ENCODE measurements at regions not wholly inside any gene's neighbourhood (a gene's known extent, or its start where the extent isn't known, plus 50 kb on each side); places are given as distances from the start of the nearest gene placed in this dataset.

DNA sequence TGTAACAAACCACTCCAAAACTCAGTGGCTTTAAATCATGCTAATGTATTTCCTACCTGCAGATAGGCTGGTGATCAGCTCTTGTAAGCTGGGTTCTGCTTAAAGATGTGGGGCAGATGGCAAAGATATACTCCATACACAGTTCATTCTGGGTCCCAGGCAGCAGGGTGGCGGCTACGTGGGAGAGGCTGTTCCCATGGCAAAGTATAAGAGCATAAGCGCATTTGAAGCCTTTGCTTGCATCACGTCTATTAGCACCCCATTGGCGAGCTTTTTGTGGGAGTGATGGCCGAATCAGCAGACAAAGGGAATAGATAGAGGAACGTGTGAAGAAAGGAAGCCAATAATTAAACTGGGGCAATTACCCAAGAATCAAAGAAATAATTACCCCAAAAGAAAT, 523.1 kb downstream of the SPATA31D1 start:
- FAIRE-seq: no peak
- no peak for DNase-seq (ENCODE audit: insufficient read length, low spot score)
- TF ChIP-seq POLR2A (IDR thresholded peaks at IDR 0.05; ENCODE audit: low read depth, low read length) (no peak), SPI1 (IDR thresholded peaks at IDR 0.05; ENCODE audit: low read depth, low read length) (no peak), POLR2AphosphoS5 (IDR thresholded peaks at IDR 0.05; ENCODE audit: low read depth, low read length) (no peak), PAX5 (IDR thresholded peaks at IDR 0.05; ENCODE audit: insufficient read depth, low read length, severe bottlenecking) (no peak), TAF1 (IDR thresholded peaks at IDR 0.05; ENCODE audit: low read depth, low read length) (no peak), POU2F2 (IDR thresholded peaks at IDR 0.05; ENCODE audit: low read depth, low read length) (no peak)

DNA sequence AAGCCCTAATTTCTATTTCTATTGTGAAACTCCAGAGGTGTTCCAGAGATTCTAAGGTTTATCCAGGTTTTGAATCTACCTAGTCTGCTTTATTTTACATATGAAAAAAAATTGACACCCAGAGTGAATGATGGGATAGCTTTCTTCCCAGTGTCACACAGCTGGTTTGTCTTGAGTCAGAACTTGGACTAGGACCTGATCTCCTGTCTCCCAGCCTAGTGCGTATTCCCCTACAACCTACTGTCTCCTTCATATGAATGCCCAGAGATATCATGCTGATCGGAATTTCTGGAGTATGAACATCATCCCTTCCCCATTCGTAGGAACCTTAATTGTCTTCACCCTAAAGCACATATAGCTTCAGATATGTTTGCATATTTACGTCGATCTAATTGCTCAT, 524.2 kb downstream of the SPATA31D1 start:
- no peak for FAIRE-seq
- no peak for DNase-seq (ENCODE audit: insufficient read length, low spot score)
- no peak for TF ChIP-seq POU2F2 (IDR thresholded peaks at IDR 0.05; ENCODE audit: low read depth, low read length)

DNA sequence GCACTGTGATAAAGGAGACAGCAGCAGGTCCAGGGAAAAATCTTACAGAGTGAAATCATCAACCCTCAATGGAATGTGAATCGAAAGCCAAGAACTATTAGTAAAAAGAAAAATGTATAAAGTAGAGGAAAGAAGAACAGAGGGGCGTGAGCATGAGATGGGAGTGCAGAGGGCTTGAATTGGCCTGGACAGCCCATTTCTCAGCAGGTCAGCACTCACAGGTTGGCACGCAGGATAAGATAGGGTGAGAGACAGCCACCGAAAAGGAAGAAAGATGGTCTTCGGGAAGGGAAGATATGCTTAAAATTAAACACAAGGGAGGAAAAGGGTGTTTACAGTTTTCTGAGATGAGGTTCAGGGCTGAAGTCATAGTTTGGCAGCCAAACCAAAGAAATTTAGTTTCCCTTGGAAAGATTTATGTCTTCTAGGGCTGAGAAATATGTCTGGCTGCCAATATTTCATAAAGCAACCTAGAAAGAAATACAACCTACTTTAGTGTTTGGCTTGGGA, 524.7 kb downstream of the SPATA31D1 start:
- DNase-seq (ENCODE audit: insufficient read length, low spot score) (no peak), FAIRE-seq (no peak)
- TF ChIP-seq TAF1 (IDR thresholded peaks at IDR 0.05; ENCODE audit: low read depth, low read length) (no peak), PAX5 (IDR thresholded peaks at IDR 0.05; ENCODE audit: insufficient read depth, low read length, severe bottlenecking) (no peak), POU2F2 (IDR thresholded peaks at IDR 0.05; ENCODE audit: low read depth, low read length) (no peak), SPI1 (IDR thresholded peaks at IDR 0.05; ENCODE audit: low read depth, low read length) (no peak), POLR2A (IDR thresholded peaks at IDR 0.05; ENCODE audit: low read depth, low read length) (no peak), POLR2AphosphoS5 (IDR thresholded peaks at IDR 0.05; ENCODE audit: low read depth, low read length) (no peak)

DNA sequence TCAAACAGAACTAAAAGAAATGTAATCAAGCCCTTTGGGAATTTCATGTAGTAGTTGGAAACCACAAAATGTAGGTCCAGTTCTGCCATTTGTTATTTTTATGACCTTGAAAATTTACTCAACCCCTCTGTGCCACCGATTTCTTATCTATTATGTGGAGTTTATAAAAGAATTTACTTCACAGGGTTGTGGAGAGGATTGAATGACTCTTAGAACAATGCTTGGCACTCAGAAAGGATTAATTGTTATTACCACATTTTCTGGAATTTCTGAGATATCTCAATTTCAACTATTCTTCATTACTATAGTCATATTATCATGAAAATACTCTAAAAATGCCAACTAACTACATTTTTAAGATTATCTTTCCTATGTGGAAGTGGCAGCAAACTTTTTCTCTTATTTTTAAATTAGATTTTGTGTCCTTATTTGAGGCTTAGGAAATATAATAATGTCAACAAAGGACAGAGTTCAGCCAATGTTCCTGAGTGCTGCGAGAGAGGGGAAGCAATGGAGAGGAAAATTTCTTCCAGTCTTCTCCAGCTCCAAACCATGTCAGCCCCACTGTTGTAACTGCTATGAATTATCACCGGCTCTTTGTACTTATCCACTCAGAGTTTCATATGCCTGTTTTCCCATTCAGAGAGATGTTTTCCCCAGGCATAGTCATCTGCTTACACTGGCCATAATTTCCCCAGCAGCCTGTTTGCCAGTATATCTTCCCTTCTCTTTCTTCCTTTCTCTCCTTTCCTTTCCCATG, 525.6 kb downstream of the SPATA31D1 start:
- no peak for TF ChIP-seq POLR2AphosphoS5 (IDR thresholded peaks at IDR 0.05; ENCODE audit: low read depth, low read length)
- TF ChIP-seq TAF1 (IDR thresholded peaks at IDR 0.05; ENCODE audit: low read depth, low read length): no peak
- no peak for TF ChIP-seq POU2F2 (IDR thresholded peaks at IDR 0.05; ENCODE audit: low read depth, low read length)
- no peak for TF ChIP-seq PAX5 (IDR thresholded peaks at IDR 0.05; ENCODE audit: insufficient read depth, low read length, severe bottlenecking)
- TF ChIP-seq POLR2A (IDR thresholded peaks at IDR 0.05; ENCODE audit: low read depth, low read length): no peak
- TF ChIP-seq SPI1 (IDR thresholded peaks at IDR 0.05; ENCODE audit: low read depth, low read length): no peak
- no peak for DNase-seq (ENCODE audit: insufficient read length, low spot score)
- no peak for FAIRE-seq

DNA sequence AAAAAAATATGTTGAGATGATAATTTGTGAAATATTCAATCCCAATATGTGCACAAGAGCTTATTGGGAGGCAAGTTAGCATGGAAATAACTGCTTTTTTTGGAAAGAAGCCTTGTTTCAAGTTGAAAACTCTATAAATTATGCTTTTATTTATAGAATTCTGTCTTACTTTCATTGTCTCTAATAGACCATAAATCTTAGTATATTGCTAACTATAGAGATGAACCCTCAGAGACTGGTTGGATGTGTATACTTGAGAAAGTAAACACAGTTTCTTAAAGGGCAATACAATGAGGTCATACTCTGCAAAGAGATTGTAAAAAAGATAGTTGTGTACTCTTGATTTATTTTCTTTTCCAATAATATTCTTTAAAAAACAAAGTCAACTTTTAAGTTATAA, 530.3 kb downstream of the SPATA31D1 start:
- DNase-seq (ENCODE audit: insufficient read length, low spot score) (no peak), FAIRE-seq (no peak)
- TF ChIP-seq TAF1 (IDR thresholded peaks at IDR 0.05; ENCODE audit: low read depth, low read length) (no peak), POU2F2 (IDR thresholded peaks at IDR 0.05; ENCODE audit: low read depth, low read length) (no peak), POLR2AphosphoS5 (IDR thresholded peaks at IDR 0.05; ENCODE audit: low read depth, low read length) (no peak), SPI1 (IDR thresholded peaks at IDR 0.05; ENCODE audit: low read depth, low read length) (no peak), POLR2A (IDR thresholded peaks at IDR 0.05; ENCODE audit: low read depth, low read length) (no peak), PAX5 (IDR thresholded peaks at IDR 0.05; ENCODE audit: insufficient read depth, low read length, severe bottlenecking) (no peak)

DNA sequence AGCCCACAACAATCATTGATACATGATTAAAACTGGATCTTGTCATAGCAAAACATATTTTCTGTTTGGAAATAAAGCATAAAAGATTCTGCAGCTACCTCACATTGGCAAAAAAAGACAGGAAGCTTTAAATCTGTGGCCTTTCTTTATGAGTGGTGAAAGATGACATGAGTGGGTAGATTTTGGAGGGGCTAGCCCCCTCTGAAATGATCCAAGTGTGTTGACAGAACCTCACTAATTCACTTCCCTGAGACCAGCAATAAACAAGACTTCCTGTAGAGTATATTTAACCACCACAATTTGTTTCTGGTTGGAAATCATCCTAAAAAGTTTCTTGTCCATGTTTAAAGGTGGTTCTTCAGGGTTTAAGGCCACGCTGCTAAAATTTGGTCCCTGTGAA, 530.8 kb downstream of the SPATA31D1 start:
- DNase-seq (ENCODE audit: insufficient read length, low spot score) (no peak), FAIRE-seq (no peak)

DNA sequence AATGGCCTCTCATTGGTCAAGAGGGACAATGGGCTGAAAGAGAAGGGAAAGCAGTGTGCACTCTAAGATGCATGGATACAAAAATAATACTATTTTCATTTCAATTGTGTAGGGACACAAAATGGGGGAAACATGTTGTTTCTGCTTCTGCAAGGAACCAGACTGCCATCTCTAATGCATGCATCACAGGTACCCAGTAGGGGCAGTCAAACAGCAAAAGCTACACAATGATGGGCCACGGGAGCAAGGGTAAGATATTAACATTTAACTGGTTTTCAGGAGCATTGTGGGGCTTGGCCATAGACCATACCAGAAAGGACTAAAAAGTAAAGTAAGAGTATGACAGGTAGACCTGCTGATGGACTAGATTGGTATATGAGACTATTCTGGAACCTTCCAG, 535.8 kb downstream of the SPATA31D1 start:
- TF ChIP-seq SPI1 (IDR thresholded peaks at IDR 0.05; ENCODE audit: low read depth, low read length) (no peak), POLR2AphosphoS5 (IDR thresholded peaks at IDR 0.05; ENCODE audit: low read depth, low read length) (no peak), PAX5 (IDR thresholded peaks at IDR 0.05; ENCODE audit: insufficient read depth, low read length, severe bottlenecking) (no peak), TAF1 (IDR thresholded peaks at IDR 0.05; ENCODE audit: low read depth, low read length) (no peak), POLR2A (IDR thresholded peaks at IDR 0.05; ENCODE audit: low read depth, low read length) (no peak), POU2F2 (IDR thresholded peaks at IDR 0.05; ENCODE audit: low read depth, low read length) (no peak)
- no peak for FAIRE-seq
- DNase-seq (ENCODE audit: insufficient read length, low spot score): no peak

More for the DNA sequence above, 530.8 kb downstream of the SPATA31D1 start:
- TF ChIP-seq POLR2A (IDR thresholded peaks at IDR 0.05; ENCODE audit: low read depth, low read length): no peak
- TF ChIP-seq POU2F2 (IDR thresholded peaks at IDR 0.05; ENCODE audit: low read depth, low read length): no peak
- TF ChIP-seq PAX5 (IDR thresholded peaks at IDR 0.05; ENCODE audit: insufficient read depth, low read length, severe bottlenecking): no peak
- no peak for TF ChIP-seq TAF1 (IDR thresholded peaks at IDR 0.05; ENCODE audit: low read depth, low read length)

DNA sequence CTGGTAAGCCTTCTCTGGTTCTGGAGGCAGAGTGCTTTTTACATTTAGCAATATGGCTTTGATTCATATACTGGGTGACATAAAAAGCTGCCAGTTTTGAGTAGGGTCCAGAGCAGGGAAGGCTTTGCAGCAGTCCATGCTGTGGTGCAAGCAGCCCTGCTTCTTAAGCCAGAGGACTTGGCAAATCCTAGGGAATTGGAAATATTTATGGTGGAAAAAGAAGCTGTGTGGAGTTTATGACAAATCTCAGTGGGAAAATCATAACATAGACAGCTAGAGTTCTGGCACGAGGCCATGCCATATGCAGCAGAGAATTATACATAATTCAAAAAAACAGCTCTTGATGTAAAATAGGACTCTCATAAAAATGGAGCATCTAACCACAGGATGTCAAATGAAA, 536.4 kb downstream of the RASEF start:
- DNase-seq (ENCODE audit: insufficient read length, low spot score) (no peak), FAIRE-seq (no peak)
- TF ChIP-seq PAX5 (IDR thresholded peaks at IDR 0.05; ENCODE audit: insufficient read depth, low read length, severe bottlenecking) (no peak), POU2F2 (IDR thresholded peaks at IDR 0.05; ENCODE audit: low read depth, low read length) (no peak), POLR2AphosphoS5 (IDR thresholded peaks at IDR 0.05; ENCODE audit: low read depth, low read length) (no peak), SPI1 (IDR thresholded peaks at IDR 0.05; ENCODE audit: low read depth, low read length) (no peak), POLR2A (IDR thresholded peaks at IDR 0.05; ENCODE audit: low read depth, low read length) (no peak), TAF1 (IDR thresholded peaks at IDR 0.05; ENCODE audit: low read depth, low read length) (no peak)

DNA sequence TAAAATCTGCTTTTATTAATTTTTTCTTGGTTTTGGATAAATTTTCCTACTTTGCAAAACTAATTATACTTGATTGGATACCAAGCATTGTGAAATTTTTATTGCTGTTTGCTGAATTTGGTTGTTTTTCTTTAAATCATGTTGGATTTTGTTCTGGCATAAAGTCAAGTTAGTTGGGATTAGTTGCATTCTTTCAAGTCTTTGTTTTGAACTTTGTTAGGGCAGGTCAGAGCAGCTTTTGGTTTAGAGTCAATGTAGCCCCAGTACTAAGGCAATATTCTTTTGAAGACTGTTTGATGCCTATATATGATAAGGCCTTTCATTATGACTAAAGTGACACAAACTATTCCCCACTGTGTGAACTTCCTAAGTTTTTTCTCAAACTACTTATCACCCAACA, 531.1 kb downstream of the RASEF start:
- TF ChIP-seq PAX5 (IDR thresholded peaks at IDR 0.05; ENCODE audit: insufficient read depth, low read length, severe bottlenecking) (no peak), POLR2AphosphoS5 (IDR thresholded peaks at IDR 0.05; ENCODE audit: low read depth, low read length) (no peak), POU2F2 (IDR thresholded peaks at IDR 0.05; ENCODE audit: low read depth, low read length) (no peak), TAF1 (IDR thresholded peaks at IDR 0.05; ENCODE audit: low read depth, low read length) (no peak), SPI1 (IDR thresholded peaks at IDR 0.05; ENCODE audit: low read depth, low read length) (no peak), POLR2A (IDR thresholded peaks at IDR 0.05; ENCODE audit: low read depth, low read length) (no peak)
- FAIRE-seq (no peak), DNase-seq (ENCODE audit: insufficient read length, low spot score) (no peak)

Data from GM12891 (cell line).